H9 (cell line): ENCODE measurements at regions not wholly inside any gene's neighbourhood (a gene's known extent, or its start where the extent isn't known, plus 50 kb on each side); places are given as distances from the start of the nearest gene placed in this dataset.

Source experiments
- DNase-seq: peaks from one replicate; pipeline ENCODE4 v3.0.0-alpha.2; 2017
- H2AFZ ChIP-seq: one replicate; pipeline ENCODE4 v1.6.1; 2013; ENCODE audit warnings: mild to moderate bottlenecking, low read length, control low read depth, moderate library complexity
- H2AK5ac ChIP-seq: 2 replicates; pipeline ENCODE4 v1.6.1; 2013; ENCODE audit warnings: low read length, control low read depth, mixed read lengths; ENCODE audit not compliant: insufficient read length
- H2BK120ac ChIP-seq: one replicate; pipeline ENCODE4 v1.6.1; 2013; ENCODE audit warnings: low read depth, mild to moderate bottlenecking, low read length, control low read depth, inconsistent platforms; ENCODE audit not compliant: poor library complexity, severe bottlenecking
- H2BK12ac ChIP-seq: 2 replicates; pipeline ENCODE4 v1.6.1; 2013; ENCODE audit warnings: low read length, control low read depth, mixed read lengths, low read depth; ENCODE audit not compliant: insufficient read length
- H2BK15ac ChIP-seq: 2 replicates; pipeline ENCODE4 v1.6.1; 2013; ENCODE audit warnings: low read depth, low read length, control low read depth
- H2BK20ac ChIP-seq: one replicate; pipeline ENCODE4 v1.6.1; 2013; ENCODE audit warnings: low read depth, mild to moderate bottlenecking, low read length, control low read depth, inconsistent platforms; ENCODE audit not compliant: poor library complexity, severe bottlenecking
- H2BK5ac ChIP-seq: 2 replicates; pipeline ENCODE4 v1.6.1; 2013; ENCODE audit warnings: low read length, control low read depth, mixed read lengths; ENCODE audit not compliant: insufficient read length
- H3K14ac ChIP-seq: 2 replicates; pipeline ENCODE4 v1.6.1; 2013; ENCODE audit warnings: low read length, control low read depth; ENCODE audit not compliant: insufficient read depth
- H3K18ac ChIP-seq: 2 replicates; pipeline ENCODE4 v1.6.1; 2013; ENCODE audit warnings: low read depth, mild to moderate bottlenecking, mixed read lengths, low read length, control low read depth; ENCODE audit not compliant: insufficient read length
- H3K23ac ChIP-seq: 2 replicates; pipeline ENCODE4 v1.6.1; 2013; ENCODE audit warnings: low read length, control low read depth, mixed read lengths, low read depth; ENCODE audit not compliant: insufficient read length
- H3K23me2 ChIP-seq: 2 replicates; pipeline ENCODE4 v1.6.1; 2013; ENCODE audit warnings: low read depth, mild to moderate bottlenecking, mixed read lengths, low read length, control low read depth; ENCODE audit not compliant: insufficient read length, poor library complexity, severe bottlenecking
- H3K27ac ChIP-seq: 2 replicates; pipeline ENCODE4 v1.5.1; 2013; ENCODE audit warnings: low read length, control low read depth, mixed read lengths, low read depth; ENCODE audit not compliant: insufficient read length
- H3K27me3 ChIP-seq: 2 replicates; pipeline ENCODE4 v1.6.1; 2013; ENCODE audit warnings: low read length, control low read depth, inconsistent platforms; ENCODE audit not compliant: insufficient read depth
- H3K4ac ChIP-seq: 2 replicates; pipeline ENCODE4 v1.6.1; 2013; ENCODE audit warnings: low read depth, mild to moderate bottlenecking, control low read depth, inconsistent platforms, low read length, moderate library complexity
- H3K4me1 ChIP-seq: 2 replicates; pipeline ENCODE4 v1.6.1; 2013; ENCODE audit warnings: low read length, control low read depth, inconsistent platforms; ENCODE audit not compliant: insufficient read depth
- H3K4me2 ChIP-seq: 2 replicates; pipeline ENCODE4 v1.6.1; 2013; ENCODE audit warnings: low read length, control low read depth, mixed read lengths; ENCODE audit not compliant: insufficient read length, insufficient read depth
- H3K56ac ChIP-seq: 2 replicates; pipeline ENCODE4 v1.6.1; 2013; ENCODE audit warnings: low read depth, mild to moderate bottlenecking, mixed read lengths, low read length, control low read depth; ENCODE audit not compliant: insufficient read length
- H3K79me1 ChIP-seq: 2 replicates; pipeline ENCODE4 v1.6.1; 2013; ENCODE audit warnings: low read depth, mild to moderate bottlenecking, moderate library complexity, low read length, control low read depth, inconsistent platforms; ENCODE audit not compliant: insufficient read depth, poor library complexity, severe bottlenecking
- H3K79me2 ChIP-seq: 2 replicates; pipeline ENCODE4 v1.6.1; 2013; ENCODE audit warnings: low read length, control low read depth, inconsistent platforms; ENCODE audit not compliant: insufficient read depth
- H3K9ac ChIP-seq: 2 replicates; pipeline ENCODE4 v1.6.1; 2013; ENCODE audit warnings: low read length, control low read depth, mixed read lengths; ENCODE audit not compliant: insufficient read length; ENCODE audit errors: extremely low read depth
- H3K9me3 ChIP-seq: one replicate; pipeline ENCODE4 v1.6.1; 2013; ENCODE audit warnings: low read depth, low read length, inconsistent platforms; ENCODE audit not compliant: control insufficient read depth
- H3T11ph ChIP-seq: one replicate; pipeline ENCODE4 v1.6.1; 2013; ENCODE audit warnings: mild to moderate bottlenecking, low read length, control low read depth, inconsistent platforms
- H4K20me1 ChIP-seq: one replicate; pipeline ENCODE4 v1.6.1; 2013; ENCODE audit not compliant: control insufficient read depth, insufficient read length, insufficient read depth
- H4K5ac ChIP-seq: 2 replicates; pipeline ENCODE4 v1.6.1; 2013; ENCODE audit warnings: low read depth, mild to moderate bottlenecking, mixed read lengths, low read length, control low read depth; ENCODE audit not compliant: insufficient read length
- H4K8ac ChIP-seq: replicated peaks from 2 replicates; pipeline ENCODE4 v1.6.1; 2013; ENCODE audit warnings: low read length, control low read depth, mixed read lengths, low read depth; ENCODE audit not compliant: insufficient read length
- H4K91ac ChIP-seq: 2 replicates; pipeline ENCODE4 v1.6.1; 2013; ENCODE audit warnings: low read depth, mild to moderate bottlenecking, moderate library complexity, mixed read lengths, low read length, control low read depth; ENCODE audit not compliant: insufficient read length
- H3K27ac Mint-ChIP-seq, 3 experiments: 2 replicates in 2 of 3; 3 replicates in 1 of 3; pipeline ENCODE4 v1.8.0; 2020 to 2021; ENCODE audit warnings: mixed read lengths in 3 of 3, mild to moderate bottlenecking in 1 of 3, moderate library complexity in 1 of 3
- H3K27me3 Mint-ChIP-seq: 2 replicates; pipeline ENCODE4 v1.8.0; 2021; ENCODE audit warnings: low read depth, mild to moderate bottlenecking, moderate library complexity, mixed read lengths
- H3K36me3 Mint-ChIP-seq, 3 experiments: 2 replicates in 2 of 3; 3 replicates in 1 of 3; pipeline ENCODE4 v1.8.0; 2020 to 2021; ENCODE audit warnings: low read depth in 3 of 3, mixed read lengths in 3 of 3; ENCODE audit not compliant: insufficient read depth in 1 of 3
- H3K4me1 Mint-ChIP-seq, 2 experiments: 2 replicates each; pipeline ENCODE4 v1.8.0; 2020; ENCODE audit warnings: mixed read lengths in 2 of 2
- H3K4me3 Mint-ChIP-seq, 2 experiments: 2 replicates in 1 of 2; 3 replicates in 1 of 2; pipeline ENCODE4 v1.8.0; 2020 to 2021; ENCODE audit warnings: mild to moderate bottlenecking in 2 of 2, mixed read lengths in 2 of 2, moderate library complexity in 1 of 2
- H3K9me3 Mint-ChIP-seq, 2 experiments: 2 replicates in 1 of 2; 3 replicates in 1 of 2; pipeline ENCODE4 v1.8.0; 2020; ENCODE audit warnings: mild to moderate bottlenecking in 2 of 2, mixed read lengths in 2 of 2, moderate library complexity in 1 of 2
- CTCF ChIP-seq: fragments of 200-600 bp; sonication (generic); conservative IDR thresholded peaks from 3 replicates; pipeline ENCODE4 v1.8.0; 2021; ENCODE audit warnings: antibody characterized with exemption, mild to moderate bottlenecking
- WGBS: extraction: QIAGEN DNeasy Blood & Tissue Kit; methylation state at CpG from one replicate; pipeline ENCODE4 v1.1.7; 2013; ENCODE audit warnings: missing lambda C conversion rate, low lambda C conversion rate, mixed read lengths; ENCODE audit not compliant: insufficient read length; ENCODE audit errors: extremely low coverage; 5-methylcytosine and 5-hydroxymethylcytosine counted together

GRCh38 chr9:24793787-24794186, 248.1 kb upstream of the IZUMO3 start:
- no peaks in the 10 kb centered on the region for H3K36me3 Mint-ChIP-seq
- Histone ChIP-seq H3K9ac (no peak overlapping the region), H3K79me1 (no peaks in the 10 kb centered on the region), H2BK15ac (no peak overlapping the region), H2BK12ac (no peak overlapping the region), H4K5ac (no peak overlapping the region), H3K23ac (no peak overlapping the region), H2BK5ac (no peak overlapping the region), H3K27ac (no peak overlapping the region), H3T11ph (no peak overlapping the region), H3K4ac (no peak overlapping the region), H3K79me2 (no peaks in the 10 kb centered on the region), H4K91ac (no peak overlapping the region), H3K56ac (no peak overlapping the region), H2AFZ (no peak overlapping the region), H3K27me3 (no peaks in the 10 kb centered on the region), H3K4me1 (no peaks in the 10 kb centered on the region), H4K20me1 (no peaks in the 10 kb centered on the region), H2AK5ac (no peak overlapping the region), H3K9me3 (no peaks in the 10 kb centered on the region), H3K4me2 (no peak overlapping the region), H3K23me2 (no peaks in the 10 kb centered on the region), H2BK20ac (no peak overlapping the region), H3K18ac (no peak overlapping the region), H3K14ac (no peak overlapping the region), H4K8ac (no peak overlapping the region), H2BK120ac (no peak overlapping the region)
- H3K4me3 Mint-ChIP-seq: no peak overlapping the region
- H3K9me3 Mint-ChIP-seq: no peaks in the 10 kb centered on the region; a peak in 2 of 5 replicates
- DNase-seq: no peak
- H3K27ac Mint-ChIP-seq: no peak overlapping the region
- H3K4me1 Mint-ChIP-seq: no peaks in the 10 kb centered on the region
- no CpG with 5 or more reads among the region's 2 CpGs for WGBS
- no peaks in the 10 kb centered on the region for H3K27me3 Mint-ChIP-seq
- no peak for TF ChIP-seq CTCF
